Memory B cell (primary cell): ENCODE measurements at regions not wholly inside any gene's neighbourhood (a gene's known extent, or its start where the extent isn't known, plus 50 kb on each side); places are given as distances from the start of the nearest gene placed in this dataset.
"Not testable (repeated sequence)": the region's sequence is repeated elsewhere in the genome, so short reads cannot be mapped to it uniquely, and the experiment has no call there.

Experiments used
- ATAC-seq: fragments of 150-1000 bp; cut with Tn5 transposase; 2 replicates; pipeline ENCODE4 v1.10.0; 2021; ENCODE audit warnings: low read depth, mild to moderate bottlenecking, moderate library complexity
- DNase-seq, 2 donors: peaks; one replicate each; pipeline ENCODE4 v3.0.0; 2022; ENCODE audit warnings: low spot score in 2 of 2
- H3K27ac Mint-ChIP-seq: one replicate; pipeline ENCODE4 v1.8.0; 2022; ENCODE audit warnings: mild to moderate bottlenecking, moderate library complexity, mixed read lengths
- H3K27me3 Mint-ChIP-seq: one replicate; pipeline ENCODE4 v1.8.0; 2022; ENCODE audit warnings: mixed read lengths
- H3K36me3 Mint-ChIP-seq: one replicate; pipeline ENCODE4 v1.8.0; 2022; ENCODE audit warnings: mild to moderate bottlenecking, mixed read lengths
- H3K4me1 Mint-ChIP-seq: one replicate; pipeline ENCODE4 v1.8.0; 2022; ENCODE audit warnings: mixed read lengths
- H3K4me3 Mint-ChIP-seq: one replicate; pipeline ENCODE4 v1.8.0; 2022; ENCODE audit warnings: mild to moderate bottlenecking, moderate library complexity, mixed read lengths
- H3K9me3 Mint-ChIP-seq: one replicate; pipeline ENCODE4 v1.8.0; 2022; ENCODE audit warnings: mixed read lengths

DNA sequence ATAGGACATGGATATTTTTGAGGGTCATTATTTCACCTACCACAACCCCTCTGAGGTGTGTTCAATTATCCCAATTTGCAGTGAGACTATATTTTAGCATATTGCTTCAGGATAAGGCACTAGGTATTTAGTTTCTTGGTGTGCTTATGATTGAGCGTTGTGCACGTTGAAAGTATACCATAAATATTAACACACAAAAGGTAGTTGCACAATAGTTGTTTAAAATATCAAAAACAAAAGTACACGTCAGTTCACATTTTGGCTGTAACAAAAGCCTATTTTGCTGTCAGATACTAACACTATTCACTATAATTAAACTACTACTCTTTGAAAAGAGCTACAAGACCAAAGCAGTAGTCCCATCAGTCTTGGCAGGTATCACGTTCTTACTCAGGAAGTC lies 367.5 kb downstream of the DSC3 start:
- H3K4me3 Mint-ChIP-seq = no peak overlapping the region
- DNase-seq (no peak), ATAC-seq (no peak)
- H3K36me3 Mint-ChIP-seq = no peaks in the 10 kb centered on the region
- H3K27ac Mint-ChIP-seq = no peak overlapping the region
- H3K27me3 Mint-ChIP-seq = no peaks in the 10 kb centered on the region
- peaks cover 4% of the 10 kb centered on the region for H3K9me3 Mint-ChIP-seq
- H3K4me1 Mint-ChIP-seq = no peaks in the 10 kb centered on the region

DNA sequence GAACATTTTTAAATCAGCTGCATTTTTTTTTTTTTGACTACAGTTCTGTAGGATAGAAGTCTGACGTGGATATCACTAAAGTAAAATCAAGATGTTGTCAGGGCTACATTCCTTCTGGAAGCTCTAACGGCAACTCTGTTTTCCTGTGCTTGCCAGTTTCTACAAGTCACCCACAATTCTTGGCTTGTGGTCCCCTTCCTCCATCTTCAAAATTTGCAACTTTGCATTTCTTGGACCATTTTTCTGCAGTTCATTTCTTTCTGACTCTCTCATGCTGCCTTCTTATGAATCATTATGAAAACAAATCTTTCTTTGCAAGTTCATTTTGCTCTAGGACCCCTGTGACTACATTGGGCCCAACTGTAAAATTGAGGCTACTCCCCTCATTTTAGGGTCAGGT lies 367.9 kb downstream of the DSC3 start:
- DNase-seq (no peak), ATAC-seq (no peak)
- no peaks in the 10 kb centered on the region for H3K36me3 Mint-ChIP-seq
- H3K4me1 Mint-ChIP-seq = no peaks in the 10 kb centered on the region
- H3K27me3 Mint-ChIP-seq = no peaks in the 10 kb centered on the region
- no peak overlapping the region for H3K27ac Mint-ChIP-seq
- H3K4me3 Mint-ChIP-seq = no peak overlapping the region
- H3K9me3 Mint-ChIP-seq = peaks cover 4% of the 10 kb centered on the region

DNA sequence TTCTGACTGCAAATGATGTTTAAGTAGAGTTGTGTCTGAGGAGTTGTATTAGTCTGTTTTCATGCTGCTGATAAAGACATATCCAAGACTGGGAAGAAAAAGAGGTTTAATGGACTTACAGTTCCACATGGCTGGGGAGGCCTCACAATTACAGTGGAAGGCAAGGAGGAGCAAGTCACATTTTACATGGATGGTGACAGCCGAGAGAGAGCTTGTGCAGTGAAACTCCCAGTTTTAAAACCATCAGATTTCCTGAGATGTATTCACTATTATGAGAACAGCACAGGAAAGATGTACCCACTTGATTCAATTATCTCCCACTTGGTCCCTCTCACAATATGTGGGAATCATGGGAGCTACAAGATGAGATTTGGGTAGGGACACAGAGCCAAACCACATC lies 370.1 kb downstream of the DSC3 start:
- not testable (repeated sequence) for DNase-seq, H3K4me3 Mint-ChIP-seq, H3K36me3 Mint-ChIP-seq, H3K27me3 Mint-ChIP-seq, H3K27ac Mint-ChIP-seq, H3K9me3 Mint-ChIP-seq, ATAC-seq, H3K4me1 Mint-ChIP-seq

DNA sequence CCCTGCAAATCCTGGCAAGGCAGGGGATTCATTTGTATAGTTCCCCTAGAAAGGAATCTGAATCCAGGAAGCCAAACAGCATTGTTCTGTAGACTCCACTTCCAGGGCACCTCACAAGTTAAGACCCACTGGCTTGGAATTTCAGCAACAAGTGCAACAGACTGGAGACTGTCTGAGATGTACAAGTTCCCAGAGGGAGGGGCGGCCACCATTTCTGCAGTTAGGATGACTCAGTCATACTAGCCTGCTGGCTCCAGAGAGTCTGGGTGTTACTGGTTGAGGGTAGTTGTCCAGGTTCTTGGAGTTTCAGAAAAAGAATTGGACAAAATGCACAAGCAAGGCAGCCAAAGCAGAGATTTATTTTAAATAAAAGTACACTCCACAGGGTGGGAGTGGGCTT lies 384.2 kb downstream of the DSC3 start:
- peaks cover 4% of the 10 kb centered on the region for H3K9me3 Mint-ChIP-seq
- H3K4me1 Mint-ChIP-seq = no peaks in the 10 kb centered on the region
- no peak overlapping the region for H3K27ac Mint-ChIP-seq
- H3K27me3 Mint-ChIP-seq = no peaks in the 10 kb centered on the region
- ATAC-seq (no peak), DNase-seq (no peak)
- H3K4me3 Mint-ChIP-seq = no peak overlapping the region
- no peaks in the 10 kb centered on the region for H3K36me3 Mint-ChIP-seq

DNA sequence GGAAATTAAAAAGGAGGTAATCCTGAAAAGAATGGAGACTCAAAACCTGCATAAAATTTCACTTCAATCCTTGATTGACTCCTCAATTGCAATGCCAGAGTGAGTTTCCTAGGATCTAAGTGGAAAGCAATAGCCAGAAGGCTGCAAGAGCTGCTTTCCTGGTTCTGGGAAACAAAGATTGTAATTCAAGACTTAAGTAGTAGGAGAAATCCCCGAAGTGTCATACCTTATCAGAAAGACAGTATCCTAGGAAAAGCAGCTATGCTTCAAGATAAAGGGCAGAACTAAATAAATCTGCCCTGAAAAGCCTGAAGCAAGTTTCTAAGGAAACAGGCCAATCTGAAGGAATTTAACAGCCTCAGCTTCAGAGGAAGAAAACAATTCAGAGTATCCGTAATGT lies 390.2 kb downstream of the DSC3 start:
- no peaks in the 10 kb centered on the region for H3K27me3 Mint-ChIP-seq
- no peaks in the 10 kb centered on the region for H3K4me1 Mint-ChIP-seq
- H3K36me3 Mint-ChIP-seq = no peaks in the 10 kb centered on the region
- peaks cover 3% of the 10 kb centered on the region for H3K9me3 Mint-ChIP-seq
- H3K4me3 Mint-ChIP-seq = no peak overlapping the region
- no peak overlapping the region for H3K27ac Mint-ChIP-seq
- no peak for ATAC-seq
- no peak for DNase-seq

DNA sequence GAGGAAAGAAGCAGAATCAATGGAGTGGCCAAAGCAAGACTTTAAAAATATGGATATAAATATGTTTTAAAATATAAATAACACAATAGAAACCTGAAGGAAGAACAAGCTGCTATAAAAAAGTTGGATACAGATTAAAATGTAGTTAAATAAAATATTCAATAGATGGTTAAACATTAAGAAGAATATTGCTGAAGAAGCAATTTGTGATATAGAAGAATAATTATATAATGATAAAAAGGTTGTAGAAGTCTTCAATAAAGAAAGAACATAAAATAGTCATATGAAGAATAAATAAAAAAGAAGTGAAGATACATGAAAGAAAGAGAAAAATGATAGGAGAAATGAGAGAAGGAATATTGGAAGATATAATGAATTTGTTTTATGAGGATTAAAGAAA lies 392.0 kb downstream of the DSC3 start:
- Mint-ChIP-seq H3K27me3 (no peaks in the 10 kb centered on the region), H3K4me1 (no peaks in the 10 kb centered on the region), H3K36me3 (no peaks in the 10 kb centered on the region), H3K27ac (no peak overlapping the region), H3K4me3 (no peak overlapping the region), H3K9me3 (peaks cover 1% of the 10 kb centered on the region)
- no peak for DNase-seq
- ATAC-seq = no peak

DNA sequence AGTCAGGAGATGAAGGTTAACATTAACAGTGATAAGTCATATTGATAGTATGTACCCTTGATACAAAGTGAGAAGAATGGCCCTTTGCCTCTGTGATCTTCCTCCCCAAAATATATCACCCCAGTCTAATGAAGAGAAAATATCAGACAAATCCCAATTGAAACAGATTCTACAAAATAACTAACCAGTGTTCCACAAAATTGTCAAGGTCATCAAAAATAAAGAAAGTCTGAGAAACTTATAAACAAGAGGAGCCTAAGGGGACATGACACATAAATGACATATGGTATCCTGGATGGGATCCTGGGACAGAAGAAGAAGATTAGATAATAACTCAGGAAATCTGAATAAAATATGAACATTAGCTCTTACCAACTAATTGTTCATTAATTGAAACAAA lies 398.4 kb downstream of the DSC3 start:
- DNase-seq (no peak), ATAC-seq (no peak)
- Mint-ChIP-seq H3K4me1 (no peaks in the 10 kb centered on the region), H3K9me3 (peaks cover 5% of the 10 kb centered on the region), H3K4me3 (no peak overlapping the region), H3K27ac (no peak overlapping the region), H3K27me3 (no peaks in the 10 kb centered on the region), H3K36me3 (no peaks in the 10 kb centered on the region)

DNA sequence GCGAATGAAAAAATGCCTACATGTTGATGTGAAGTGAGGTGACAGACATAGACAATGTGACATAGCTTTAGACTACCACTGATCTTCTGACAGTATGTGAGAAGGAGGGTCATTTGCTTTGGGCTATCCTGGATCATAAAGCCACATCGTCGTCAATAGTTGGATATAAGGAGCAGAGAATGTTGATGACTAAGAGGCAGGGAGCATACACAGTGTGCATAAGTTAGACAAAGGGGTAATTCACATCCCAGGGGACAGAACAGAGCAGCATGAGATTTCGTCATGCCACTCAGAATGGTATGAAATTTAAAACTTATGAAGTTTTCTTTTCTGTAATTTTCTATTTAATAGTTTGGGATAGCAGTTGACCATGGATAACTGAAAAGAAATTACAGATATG lies 403.2 kb downstream of the DSC3 start:
- Mint-ChIP-seq H3K4me1 (no peaks in the 10 kb centered on the region), H3K27me3 (no peaks in the 10 kb centered on the region), H3K4me3 (no peak overlapping the region), H3K27ac (no peak overlapping the region), H3K9me3 (peaks cover 11% of the 10 kb centered on the region), H3K36me3 (no peaks in the 10 kb centered on the region)
- ATAC-seq (no peak), DNase-seq (no peak)

DNA sequence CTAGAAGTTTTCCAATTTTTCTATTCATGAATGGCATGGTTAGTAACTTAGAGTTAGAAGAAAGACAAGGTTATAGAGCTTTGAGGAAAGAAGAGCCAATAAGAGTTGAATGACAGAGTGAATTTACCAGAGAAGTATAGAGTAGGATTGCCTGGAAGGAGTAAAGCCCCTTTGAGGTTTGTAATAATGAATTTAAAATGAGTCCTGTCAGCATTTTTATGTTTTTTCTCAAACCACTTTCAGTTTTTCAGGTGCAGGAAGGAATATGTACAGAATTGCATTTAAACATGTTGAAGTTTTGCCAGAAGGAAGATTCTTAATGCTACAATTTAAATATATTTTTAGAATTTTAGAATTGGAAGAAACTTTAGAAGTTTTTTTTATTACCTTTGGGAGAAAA lies 408.3 kb downstream of the DSC3 start:
- peaks cover 7% of the 10 kb centered on the region for H3K9me3 Mint-ChIP-seq
- no peaks in the 10 kb centered on the region for H3K27me3 Mint-ChIP-seq
- no peak overlapping the region for H3K27ac Mint-ChIP-seq
- no peak for DNase-seq
- no peak for ATAC-seq
- no peak overlapping the region for H3K4me3 Mint-ChIP-seq
- H3K36me3 Mint-ChIP-seq = no peaks in the 10 kb centered on the region
- no peaks in the 10 kb centered on the region for H3K4me1 Mint-ChIP-seq

DNA sequence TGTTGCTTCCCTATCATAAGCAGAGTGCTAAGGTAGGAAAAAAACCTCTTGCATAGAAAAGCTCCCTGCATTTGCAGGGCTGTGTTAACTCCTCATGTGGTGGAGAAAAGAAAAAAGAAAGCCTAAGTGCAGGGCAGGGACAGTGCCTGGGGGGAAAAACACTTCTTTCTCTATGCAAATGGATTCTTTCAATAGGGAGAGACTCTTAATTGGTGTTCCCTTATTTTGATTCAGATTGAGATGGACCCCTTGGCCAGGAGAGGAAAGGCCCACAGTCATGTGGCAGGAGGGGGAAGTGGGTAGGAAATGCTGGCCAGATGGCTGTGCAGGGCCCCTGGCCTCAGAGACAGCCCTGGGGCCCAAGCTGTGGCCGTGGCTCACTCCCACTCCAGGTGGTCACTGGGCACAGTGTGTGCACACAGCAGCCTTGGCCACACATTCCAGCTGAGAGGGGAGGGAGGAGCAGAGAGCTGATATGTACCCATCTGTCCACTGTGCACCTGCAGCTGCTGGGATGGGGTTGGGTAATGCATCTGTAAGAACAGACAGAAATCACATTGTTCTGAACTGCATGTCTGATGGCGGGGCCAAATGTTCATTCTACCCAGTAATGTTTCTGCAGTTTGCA lies 410.4 kb downstream of the DSC3 start:
- ATAC-seq (no peak), DNase-seq (no peak)
- no peaks in the 10 kb centered on the region for H3K4me1 Mint-ChIP-seq
- H3K9me3 Mint-ChIP-seq = peaks cover 6% of the 10 kb centered on the region
- H3K36me3 Mint-ChIP-seq = no peaks in the 10 kb centered on the region
- no peak overlapping the region for H3K4me3 Mint-ChIP-seq
- no peaks in the 10 kb centered on the region for H3K27me3 Mint-ChIP-seq
- H3K27ac Mint-ChIP-seq = no peak overlapping the region

DNA sequence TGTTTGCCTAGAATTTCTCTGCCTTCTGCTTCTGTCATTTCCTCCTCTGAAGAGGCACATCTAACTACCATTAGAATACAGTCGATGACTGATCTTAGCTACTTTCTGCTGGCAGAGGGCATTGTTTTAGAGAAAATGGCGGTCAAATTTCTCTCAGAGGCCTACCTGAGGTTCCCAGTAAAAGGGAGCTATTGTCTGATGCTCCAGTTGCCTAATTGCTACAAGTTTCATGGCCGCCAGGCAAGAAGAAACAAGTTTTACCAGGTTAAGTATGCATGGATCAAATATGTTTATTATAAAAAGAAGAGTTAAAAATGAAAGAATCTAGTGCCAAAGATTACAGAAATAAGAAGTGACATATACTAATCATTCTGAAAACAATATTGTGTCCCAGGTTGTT lies 416.6 kb downstream of the DSC3 start:
- ATAC-seq (no peak), DNase-seq (no peak)
- Mint-ChIP-seq H3K36me3 (no peaks in the 10 kb centered on the region), H3K9me3 (peaks cover 6% of the 10 kb centered on the region), H3K4me1 (no peaks in the 10 kb centered on the region), H3K27ac (no peak overlapping the region), H3K27me3 (no peaks in the 10 kb centered on the region), H3K4me3 (no peak overlapping the region)

DNA sequence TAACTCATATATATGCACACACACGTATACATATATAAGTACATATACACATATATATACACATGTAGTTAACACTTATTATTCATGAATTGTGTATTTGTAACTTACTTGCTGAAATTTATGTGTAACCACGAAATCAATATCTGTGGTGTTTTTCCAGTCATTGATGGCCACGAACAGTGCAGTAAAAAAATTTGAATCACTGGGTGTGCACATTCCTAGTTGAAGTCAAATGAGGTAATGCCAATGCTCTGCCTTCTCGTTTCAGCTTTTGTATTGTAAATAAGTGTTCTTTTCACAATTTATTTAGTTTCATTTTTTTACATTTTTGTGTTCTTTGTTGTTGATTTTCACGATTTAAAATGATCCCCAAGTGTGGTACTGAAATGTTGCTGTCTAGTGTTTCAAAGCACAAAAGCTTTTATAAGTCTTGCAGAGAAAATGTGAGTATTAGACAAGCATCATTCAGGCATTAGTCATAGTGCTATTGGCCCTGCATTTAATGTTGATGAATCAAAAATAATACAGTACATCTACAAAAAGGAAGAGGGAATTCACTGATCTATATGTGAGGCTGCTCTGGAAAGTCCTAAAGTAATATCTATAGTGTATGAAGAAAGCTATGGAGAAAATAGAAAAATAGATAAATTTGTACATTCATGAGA lies 419.0 kb downstream of the DSC3 start:
- Mint-ChIP-seq H3K4me3 (no peak overlapping the region), H3K4me1 (no peaks in the 10 kb centered on the region), H3K27ac (no peak overlapping the region), H3K9me3 (peaks cover 7% of the 10 kb centered on the region), H3K27me3 (no peaks in the 10 kb centered on the region), H3K36me3 (no peaks in the 10 kb centered on the region)
- DNase-seq (no peak), ATAC-seq (no peak)

DNA sequence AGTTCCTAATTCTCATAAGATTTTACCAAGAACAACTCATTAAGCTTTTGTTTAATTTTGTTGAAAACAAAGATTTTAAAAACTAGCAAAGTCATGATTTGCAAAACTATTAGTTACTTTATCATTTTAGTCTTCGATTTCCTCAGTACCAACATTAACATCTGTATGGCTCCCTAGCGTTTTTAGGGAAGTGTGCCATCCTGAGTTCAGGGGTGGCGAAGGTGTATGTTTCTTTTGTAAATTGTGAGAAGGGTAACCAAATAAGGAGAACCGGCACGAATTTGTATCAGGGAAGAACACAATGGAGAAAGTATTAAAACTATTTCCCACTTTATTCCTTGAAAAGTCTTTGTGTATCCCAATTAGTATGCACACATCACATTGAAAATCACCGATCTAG lies 419.9 kb downstream of the DSC3 start:
- H3K27me3 Mint-ChIP-seq = no peaks in the 10 kb centered on the region
- ATAC-seq (no peak), DNase-seq (no peak)
- no peaks in the 10 kb centered on the region for H3K36me3 Mint-ChIP-seq
- no peak overlapping the region for H3K4me3 Mint-ChIP-seq
- H3K4me1 Mint-ChIP-seq = no peaks in the 10 kb centered on the region
- H3K27ac Mint-ChIP-seq = no peak overlapping the region
- peaks cover 8% of the 10 kb centered on the region for H3K9me3 Mint-ChIP-seq

DNA sequence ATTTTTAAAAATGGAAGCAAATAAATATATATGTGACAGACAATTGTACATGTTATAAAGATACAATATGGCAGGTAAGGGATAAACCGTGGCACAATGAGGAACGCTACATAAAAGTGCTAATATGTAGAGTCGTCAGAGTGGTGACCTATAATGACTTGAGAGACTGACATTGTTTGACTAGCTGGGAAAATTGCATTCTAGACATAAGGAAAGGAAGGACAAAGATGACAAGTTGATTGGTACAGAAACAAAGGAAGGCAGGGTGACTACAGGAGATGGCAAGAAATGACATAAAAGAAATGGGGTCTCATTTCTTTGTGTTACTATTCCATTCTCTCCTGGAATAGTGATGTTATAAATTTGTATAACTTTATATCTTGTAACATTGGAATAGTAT lies 420.4 kb downstream of the DSC3 start:
- Mint-ChIP-seq H3K9me3 (peaks cover 8% of the 10 kb centered on the region), H3K4me3 (no peak overlapping the region), H3K27me3 (no peaks in the 10 kb centered on the region), H3K4me1 (no peaks in the 10 kb centered on the region), H3K27ac (no peak overlapping the region), H3K36me3 (no peaks in the 10 kb centered on the region)
- no peak for DNase-seq
- no peak for ATAC-seq

DNA sequence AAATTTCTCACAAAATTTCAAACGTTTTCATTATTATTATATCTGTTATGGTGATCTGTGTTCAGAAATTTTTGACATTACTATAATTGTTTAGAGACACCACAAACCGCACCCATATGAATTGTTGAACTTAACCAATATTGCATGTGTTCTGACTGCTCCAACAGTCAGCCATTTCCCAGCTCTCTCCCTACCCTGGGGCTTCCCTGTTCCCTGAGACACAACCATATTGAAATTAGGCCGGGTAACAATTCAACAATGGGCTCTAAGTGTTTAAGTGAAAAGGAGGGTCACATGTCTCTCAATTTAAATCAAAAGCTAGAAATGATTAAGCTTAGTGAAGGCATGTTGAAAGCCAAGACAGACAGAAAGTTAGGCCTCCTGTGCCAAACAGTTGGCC lies 424.0 kb downstream of the DSC3 start:
- no peak for DNase-seq
- ATAC-seq = no peak
- Mint-ChIP-seq H3K27me3 (no peaks in the 10 kb centered on the region), H3K27ac (no peak overlapping the region), H3K4me3 (no peak overlapping the region), H3K9me3 (peaks cover 4% of the 10 kb centered on the region), H3K36me3 (no peaks in the 10 kb centered on the region), H3K4me1 (no peaks in the 10 kb centered on the region)
